CD14-positive monocyte (primary cell): ENCODE measurements at regions not wholly inside any gene's neighbourhood (a gene's known extent, or its start where the extent isn't known, plus 50 kb on each side); places are given as distances from the start of the nearest gene placed in this dataset.

Source experiments
- DNase-seq, 3 donors: peaks; one replicate each; pipeline ENCODE4 v3.0.0-alpha.2; 2011 to 2022
- H2AFZ ChIP-seq: 2 replicates; pipeline ENCODE4 v1.6.0; 2012; ENCODE audit warnings: mild to moderate bottlenecking, low read depth, low read length, inconsistent platforms; ENCODE audit not compliant: insufficient read depth, poor library complexity, severe bottlenecking
- H3K27ac ChIP-seq, 2 donors: 1 replicate in 1 of 2; 2 replicates in 1 of 2; pipeline ENCODE4 v1.5.1; 2012 to 2013; ENCODE audit warnings: low read length in 2 of 2, control low read depth in 1 of 2, inconsistent platforms in 1 of 2, low read depth in 1 of 2, mild to moderate bottlenecking in 1 of 2
- H3K27me3 ChIP-seq, 2 donors: one replicate each; pipeline versions ENCODE4 v1.6.0 to v1.6.1; 2011 to 2013; ENCODE audit warnings: low read length in 2 of 2; ENCODE audit not compliant: control insufficient read depth in 2 of 2, insufficient read depth in 2 of 2
- H3K36me3 ChIP-seq, 2 donors: replicated peaks in 1 of 2; 1 replicate in 1 of 2; 2 replicates in 1 of 2; pipeline versions ENCODE4 v1.5.1 to v1.6.1; 2012 to 2013; ENCODE audit warnings: low read length in 2 of 2, control low read depth in 1 of 2, inconsistent platforms in 1 of 2, mild to moderate bottlenecking in 1 of 2; ENCODE audit not compliant: insufficient read depth in 2 of 2, control insufficient read depth in 1 of 2
- H3K4me1 ChIP-seq, 2 donors: 1 replicate in 1 of 2; 2 replicates in 1 of 2; pipeline versions ENCODE4 v1.5.1 to v1.6.1; 2012 to 2013; ENCODE audit warnings: low read length in 2 of 2, control low read depth in 1 of 2, inconsistent platforms in 1 of 2, mild to moderate bottlenecking in 1 of 2, moderate library complexity in 1 of 2; ENCODE audit not compliant: insufficient read depth in 2 of 2, control insufficient read depth in 1 of 2
- H3K4me2 ChIP-seq: replicated peaks from 2 replicates; pipeline ENCODE3; 2012; ENCODE audit warnings: low read length, moderate library complexity, mild to moderate bottlenecking; ENCODE audit not compliant: poor library complexity, severe bottlenecking; ENCODE audit errors: extremely low read depth
- H3K4me3 ChIP-seq, 3 experiments: fragments of 200-600 bp in 1 of 3; sonication (generic) in 1 of 3; replicated peaks in 1 of 3; 1 replicate in 2 of 3; 2 replicates in 1 of 3; pipeline ENCODE4 v1.5.1; 2011 to 2013; ENCODE audit warnings: low read length in 3 of 3, mild to moderate bottlenecking in 3 of 3, control low read depth in 2 of 3, low read depth in 2 of 3, inconsistent platforms in 1 of 3, moderate library complexity in 1 of 3
- H3K79me2 ChIP-seq: 2 replicates; pipeline ENCODE4 v1.6.0; 2012; ENCODE audit warnings: mild to moderate bottlenecking, control low read depth, inconsistent platforms, low read length, moderate library complexity; ENCODE audit not compliant: insufficient read depth
- H3K9ac ChIP-seq: 2 replicates; pipeline ENCODE4 v1.6.0; 2017; ENCODE audit warnings: low read length, mild to moderate bottlenecking; ENCODE audit not compliant: insufficient read depth, poor library complexity, severe bottlenecking
- H3K9me3 ChIP-seq, 2 donors: replicated peaks in 1 of 2; 1 replicate in 1 of 2; 2 replicates in 1 of 2; pipeline versions ENCODE4 v1.5.1 to v1.6.1; 2012 to 2013; ENCODE audit warnings: low read length in 2 of 2, control low read depth in 1 of 2; ENCODE audit not compliant: control insufficient read depth in 1 of 2, insufficient read depth in 1 of 2
- H4K20me1 ChIP-seq: 2 replicates; pipeline ENCODE4 v1.6.0; 2012; ENCODE audit warnings: mild to moderate bottlenecking, low read length, control low read depth, moderate library complexity; ENCODE audit not compliant: insufficient read depth
- H3K27ac Mint-ChIP-seq, 7 donors: one replicate each; pipeline ENCODE4 v1.8.0; 2020; ENCODE audit warnings: mild to moderate bottlenecking in 7 of 7, mixed read lengths in 7 of 7, moderate library complexity in 6 of 7, inconsistent platforms in 2 of 7
- H3K27me3 Mint-ChIP-seq, 3 donors: one replicate each; pipeline ENCODE4 v1.8.0; 2021 to 2022; ENCODE audit warnings: low read depth in 3 of 3, mild to moderate bottlenecking in 3 of 3, mixed read lengths in 3 of 3, moderate library complexity in 3 of 3, inconsistent platforms in 1 of 3
- H3K36me3 Mint-ChIP-seq, 2 donors: one replicate each; pipeline ENCODE4 v1.8.0; 2020; ENCODE audit warnings: mixed read lengths in 2 of 2, inconsistent platforms in 1 of 2, mild to moderate bottlenecking in 1 of 2
- H3K4me1 Mint-ChIP-seq: one replicate; pipeline ENCODE4 v1.8.0; 2020; ENCODE audit warnings: mild to moderate bottlenecking, mixed read lengths
- H3K4me3 Mint-ChIP-seq, 2 donors: one replicate each; pipeline ENCODE4 v1.8.0; 2020; ENCODE audit warnings: mild to moderate bottlenecking in 2 of 2, mixed read lengths in 2 of 2, moderate library complexity in 1 of 2
- H3K9me3 Mint-ChIP-seq, 7 donors: one replicate each; pipeline ENCODE4 v1.8.0; 2020 to 2022; ENCODE audit warnings: mixed read lengths in 7 of 7, mild to moderate bottlenecking in 6 of 7, moderate library complexity in 6 of 7, inconsistent platforms in 2 of 7
- WGBS: methylation state at CpG from one replicate; pipeline ENCODE4 v1.1.5; 2013; ENCODE audit warnings: missing lambda C conversion rate; ENCODE audit not compliant: insufficient coverage; 5-methylcytosine and 5-hydroxymethylcytosine counted together
- intact Hi-C, 2 donors: fragments of 100-400 bp; cut with micrococcal nuclease; formaldehyde crosslinking; loops; one replicate each; pipeline versions ENCODE4 v1.15.0 to v1.15.1; 2023
- TF ChIP-seq, protein P1 (sequence below): fragments of 200-600 bp; IDR thresholded peaks from one replicate; pipeline ENCODE4 v1.8.0; 2022; ENCODE audit warnings: antibody characterized with exemption, mild to moderate bottlenecking

DNA sequence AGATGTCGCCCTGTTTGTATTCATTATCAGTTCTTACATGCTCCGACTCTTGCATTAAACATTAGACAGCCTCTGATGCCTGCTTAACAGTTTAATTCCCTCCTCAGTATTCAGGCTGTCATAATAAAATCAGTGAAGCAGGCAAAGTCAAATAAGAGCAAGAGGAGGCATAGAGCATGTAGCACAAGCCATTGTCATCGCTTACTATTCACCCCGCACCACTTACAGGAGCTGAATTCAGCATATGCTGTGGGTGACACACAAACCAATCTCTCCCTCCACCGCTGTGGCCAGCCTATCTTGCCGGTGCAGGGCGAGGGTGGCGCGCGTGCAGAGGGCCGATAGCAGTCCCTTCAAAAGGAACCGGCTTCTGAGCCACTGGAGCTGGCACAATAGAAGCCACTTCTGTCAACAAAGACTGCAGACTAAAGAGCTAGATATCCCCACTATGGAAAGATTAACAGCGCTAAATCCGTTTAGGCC is 433.2 kb upstream of the MGMT start:
- 0% methylated on average over 4 of the region's 14 CpGs for WGBS
- Mint-ChIP-seq H3K27me3 (peaks cover 43 to 67% (median 54%) of the 10 kb centered on the region in 3 donors), H3K4me1 (peaks cover 10% of the 10 kb centered on the region)

DNA sequence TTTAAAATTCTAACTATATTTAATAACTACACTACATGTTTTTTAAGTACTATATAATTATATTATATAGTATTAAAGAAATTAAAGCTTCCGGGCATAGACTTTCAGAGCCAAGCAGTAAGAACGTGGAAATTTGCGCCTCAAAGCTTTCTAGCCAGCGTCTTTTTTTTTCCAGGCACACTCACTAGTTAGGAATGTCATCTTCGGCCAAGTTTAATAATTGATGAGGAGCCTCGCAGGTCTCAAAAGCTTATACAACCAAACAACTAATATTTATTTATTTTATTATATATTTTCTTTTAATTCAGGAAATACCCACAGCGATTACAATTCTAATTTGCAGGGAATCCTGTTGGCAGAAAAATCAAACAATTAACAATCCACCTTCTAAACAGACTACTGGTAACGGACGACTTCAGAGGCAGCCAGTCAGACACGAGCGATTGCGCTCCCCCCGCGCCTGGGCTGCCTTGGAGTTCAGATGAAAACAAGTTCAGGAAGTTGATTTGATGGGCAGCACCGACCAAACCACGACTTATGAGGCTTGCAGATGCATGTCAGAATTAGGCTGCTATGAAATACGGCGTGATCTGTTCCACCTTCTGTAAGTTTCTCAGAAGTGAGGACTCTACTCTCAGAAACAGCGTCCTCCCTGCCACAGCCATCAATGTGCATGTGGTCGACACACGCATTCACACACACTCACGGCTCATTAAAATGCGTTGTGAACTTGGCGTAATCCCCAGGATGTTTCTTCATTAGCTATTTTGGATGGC is 431.8 kb upstream of the MGMT start:
- H2AFZ ChIP-seq: no peak overlapping the region
- H3K9me3 ChIP-seq: no peaks in the 10 kb centered on the region
- H3K36me3 ChIP-seq: no peaks in the 10 kb centered on the region
- no peak overlapping the region for H3K9ac ChIP-seq
- Mint-ChIP-seq H3K36me3 (no peaks in the 10 kb centered on the region), H3K4me1 (peaks cover 10% of the 10 kb centered on the region), H3K27ac (no peak overlapping the region), H3K4me3 (peak overlapping the region in 1 of 2 donors; percentile 69), H3K27me3 (peaks cover 47 to 75% (median 62%) of the 10 kb centered on the region in 3 donors), H3K9me3 (peaks cover 0 to 3% (median 0%) of the 10 kb centered on the region in 7 donors)
- DNase-seq: no peak
- H3K27me3 ChIP-seq: peaks cover 32 to 51% of the 10 kb centered on the region in 2 donors
- H3K27ac ChIP-seq: no peak overlapping the region
- H3K4me1 ChIP-seq: no peaks in the 10 kb centered on the region
- no peaks in the 10 kb centered on the region for H3K79me2 ChIP-seq
- no peak overlapping the region for H3K4me2 ChIP-seq
- TF ChIP-seq, protein P1, sequence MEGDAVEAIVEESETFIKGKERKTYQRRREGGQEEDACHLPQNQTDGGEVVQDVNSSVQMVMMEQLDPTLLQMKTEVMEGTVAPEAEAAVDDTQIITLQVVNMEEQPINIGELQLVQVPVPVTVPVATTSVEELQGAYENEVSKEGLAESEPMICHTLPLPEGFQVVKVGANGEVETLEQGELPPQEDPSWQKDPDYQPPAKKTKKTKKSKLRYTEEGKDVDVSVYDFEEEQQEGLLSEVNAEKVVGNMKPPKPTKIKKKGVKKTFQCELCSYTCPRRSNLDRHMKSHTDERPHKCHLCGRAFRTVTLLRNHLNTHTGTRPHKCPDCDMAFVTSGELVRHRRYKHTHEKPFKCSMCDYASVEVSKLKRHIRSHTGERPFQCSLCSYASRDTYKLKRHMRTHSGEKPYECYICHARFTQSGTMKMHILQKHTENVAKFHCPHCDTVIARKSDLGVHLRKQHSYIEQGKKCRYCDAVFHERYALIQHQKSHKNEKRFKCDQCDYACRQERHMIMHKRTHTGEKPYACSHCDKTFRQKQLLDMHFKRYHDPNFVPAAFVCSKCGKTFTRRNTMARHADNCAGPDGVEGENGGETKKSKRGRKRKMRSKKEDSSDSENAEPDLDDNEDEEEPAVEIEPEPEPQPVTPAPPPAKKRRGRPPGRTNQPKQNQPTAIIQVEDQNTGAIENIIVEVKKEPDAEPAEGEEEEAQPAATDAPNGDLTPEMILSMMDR: no peak
- H3K4me3 ChIP-seq: no peak overlapping the region
- H4K20me1 ChIP-seq: no peaks in the 10 kb centered on the region
- intact Hi-C loops: no loop called here
- under 1% methylated on average over 18 of the region's 24 CpGs for WGBS

More for the DNA sequence above, 433.2 kb upstream of the MGMT start:
- Histone ChIP-seq H3K4me1 (no peaks in the 10 kb centered on the region), H3K36me3 (no peaks in the 10 kb centered on the region), H3K79me2 (no peaks in the 10 kb centered on the region), H3K27ac (no peak overlapping the region), H2AFZ (no peak overlapping the region), H3K9ac (no peak overlapping the region), H3K9me3 (no peaks in the 10 kb centered on the region), H4K20me1 (no peaks in the 10 kb centered on the region), H3K4me3 (no peak overlapping the region), H3K27me3 (peaks cover 32 to 51% of the 10 kb centered on the region in 2 donors), H3K4me2 (no peak overlapping the region)
- TF ChIP-seq, protein P1: no peak
- H3K27ac Mint-ChIP-seq: no peak overlapping the region
- intact Hi-C loops: loop anchor here in 1 of 2 donors (5.0 kb wide), 1 partner anchor 1093 kb away; no protein-coding TSS in a partner anchor
- H3K4me3 Mint-ChIP-seq: peak overlapping the region in 1 of 2 donors; percentile 17
- no peak for DNase-seq
- H3K36me3 Mint-ChIP-seq: no peaks in the 10 kb centered on the region
- peaks cover 0 to 3% (median 0%) of the 10 kb centered on the region in 7 donors for H3K9me3 Mint-ChIP-seq
